ENCODE measurements at regions not wholly inside any gene's neighbourhood (a gene's known extent, or its start where the extent isn't known, plus 50 kb on each side); places are given as distances from the start of the nearest gene placed in this dataset.

DNA sequence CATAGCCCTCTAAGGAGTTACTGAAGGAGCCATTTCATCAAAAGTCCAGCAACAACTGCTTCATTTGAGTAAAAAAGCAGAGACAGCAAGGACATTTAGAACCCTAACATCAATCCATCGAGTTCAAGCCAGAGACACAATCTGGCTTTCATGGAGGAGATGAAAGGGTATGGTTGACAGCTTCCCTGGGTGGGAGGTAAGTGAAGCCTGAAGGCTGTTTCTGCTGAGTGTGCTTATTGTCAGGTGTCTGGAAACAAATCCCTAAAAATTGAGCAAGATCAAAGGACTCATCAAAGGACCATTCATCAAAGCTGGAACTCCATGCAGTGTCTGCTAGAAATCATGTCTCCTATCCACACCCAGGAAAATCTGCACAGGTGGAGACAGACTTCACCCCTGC is 104.4 kb upstream of the CCDC196 start:
- no peak for DNase-seq (ENCODE audit: extremely low read depth, low read depth)
- TF ChIP-seq, protein P1, sequence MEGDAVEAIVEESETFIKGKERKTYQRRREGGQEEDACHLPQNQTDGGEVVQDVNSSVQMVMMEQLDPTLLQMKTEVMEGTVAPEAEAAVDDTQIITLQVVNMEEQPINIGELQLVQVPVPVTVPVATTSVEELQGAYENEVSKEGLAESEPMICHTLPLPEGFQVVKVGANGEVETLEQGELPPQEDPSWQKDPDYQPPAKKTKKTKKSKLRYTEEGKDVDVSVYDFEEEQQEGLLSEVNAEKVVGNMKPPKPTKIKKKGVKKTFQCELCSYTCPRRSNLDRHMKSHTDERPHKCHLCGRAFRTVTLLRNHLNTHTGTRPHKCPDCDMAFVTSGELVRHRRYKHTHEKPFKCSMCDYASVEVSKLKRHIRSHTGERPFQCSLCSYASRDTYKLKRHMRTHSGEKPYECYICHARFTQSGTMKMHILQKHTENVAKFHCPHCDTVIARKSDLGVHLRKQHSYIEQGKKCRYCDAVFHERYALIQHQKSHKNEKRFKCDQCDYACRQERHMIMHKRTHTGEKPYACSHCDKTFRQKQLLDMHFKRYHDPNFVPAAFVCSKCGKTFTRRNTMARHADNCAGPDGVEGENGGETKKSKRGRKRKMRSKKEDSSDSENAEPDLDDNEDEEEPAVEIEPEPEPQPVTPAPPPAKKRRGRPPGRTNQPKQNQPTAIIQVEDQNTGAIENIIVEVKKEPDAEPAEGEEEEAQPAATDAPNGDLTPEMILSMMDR (IDR thresholded peaks at IDR 0.05; ENCODE audit: low read depth, low read length, missing control alignments), result no peak
- no peak overlapping the region for H3K4me3 ChIP-seq (replicated peaks; ENCODE audit: low read depth, low read length)

DNA sequence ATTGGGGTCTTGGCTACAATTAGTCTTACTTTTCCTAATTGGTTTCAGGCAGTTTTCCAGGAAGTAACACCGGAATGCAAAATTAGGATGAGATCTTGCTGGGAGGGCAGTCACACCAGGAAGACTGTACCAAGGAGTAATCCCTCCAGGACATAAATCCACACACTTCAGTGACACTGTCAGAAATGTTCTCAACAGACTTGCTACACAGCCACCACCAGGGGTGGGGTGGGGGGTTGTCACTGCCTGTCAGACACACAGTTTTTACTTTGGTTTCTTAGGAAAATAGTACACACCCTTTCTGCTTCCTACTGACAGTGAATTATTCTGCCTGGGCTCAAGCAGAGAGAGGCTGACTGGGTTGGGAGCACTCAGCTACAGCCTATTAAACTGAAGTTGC is 102.9 kb upstream of the CCDC196 start:
- TF ChIP-seq, protein P1 (IDR thresholded peaks at IDR 0.05; ENCODE audit: low read depth, low read length, missing control alignments), result no peak
- H3K4me3 ChIP-seq (replicated peaks; ENCODE audit: low read depth, low read length), result no peak overlapping the region
- no peak for DNase-seq (ENCODE audit: extremely low read depth, low read depth)

DNA sequence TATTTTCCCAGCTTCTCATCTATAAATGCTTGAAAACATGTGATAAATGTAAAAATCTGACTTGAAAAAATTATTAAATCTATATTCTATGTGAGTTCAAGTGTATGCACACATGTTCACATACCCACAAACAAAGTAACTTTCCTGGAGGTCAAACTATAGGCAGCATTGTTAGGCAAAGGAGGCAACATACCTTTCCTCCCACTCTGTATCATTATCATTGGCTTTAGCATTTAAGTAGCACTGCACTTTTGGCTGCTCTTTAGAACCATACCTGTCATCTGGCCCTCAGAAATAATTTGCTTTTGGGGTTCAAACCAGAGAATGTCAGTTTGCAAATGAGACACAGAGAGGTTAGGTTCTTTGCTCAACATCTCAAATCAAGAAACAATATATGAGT is 102.4 kb upstream of the CCDC196 start:
- H3K4me3 ChIP-seq (replicated peaks; ENCODE audit: low read depth, low read length), result no peak overlapping the region
- TF ChIP-seq, protein P1 (IDR thresholded peaks at IDR 0.05; ENCODE audit: low read depth, low read length, missing control alignments), result no peak
- DNase-seq (ENCODE audit: extremely low read depth, low read depth), result no peak

DNA sequence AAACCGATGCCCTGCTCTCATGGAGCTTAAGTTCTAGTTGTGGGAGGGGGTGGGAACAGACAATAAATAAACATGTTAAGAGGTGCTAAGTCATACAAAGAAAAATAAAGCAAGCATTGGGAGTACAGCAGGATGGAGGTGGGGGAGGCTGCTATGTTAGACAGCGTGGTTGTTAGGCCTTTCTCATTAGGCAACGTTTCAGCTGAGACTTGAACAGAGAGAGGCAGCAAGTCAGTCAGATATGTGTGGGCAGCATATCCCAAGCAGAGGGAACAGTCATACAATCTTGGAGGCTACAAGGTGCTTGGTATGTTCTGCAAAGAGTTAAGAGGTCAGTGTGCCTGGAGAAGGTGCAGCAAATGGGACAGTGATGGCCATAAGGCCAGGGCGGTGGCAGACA is 97.7 kb upstream of the CCDC196 start:
- no peak overlapping the region for H3K4me3 ChIP-seq (replicated peaks; ENCODE audit: low read depth, low read length)
- no peak for DNase-seq (ENCODE audit: extremely low read depth, low read depth)
- TF ChIP-seq, protein P1 (IDR thresholded peaks at IDR 0.05; ENCODE audit: low read depth, low read length, missing control alignments), result no peak

DNA sequence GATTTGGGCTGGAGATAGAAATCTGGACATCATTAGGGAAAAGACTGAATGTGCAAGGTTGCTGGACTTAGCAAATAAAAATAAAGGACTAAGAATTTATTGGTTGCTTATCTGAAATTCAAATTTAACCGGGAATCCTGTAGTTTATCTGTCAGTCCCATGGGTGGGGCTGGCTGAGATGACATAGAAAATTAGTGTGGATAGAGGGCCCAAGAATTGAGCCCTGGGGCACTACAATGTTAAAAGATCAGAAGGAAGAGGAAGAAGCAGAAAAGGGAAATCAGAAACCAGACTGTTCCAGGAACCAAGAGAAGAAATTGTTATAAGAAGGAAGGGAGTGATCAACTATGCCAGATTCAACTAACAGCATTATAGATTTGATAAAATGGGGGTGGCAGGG is 96.7 kb upstream of the CCDC196 start:
- TF ChIP-seq, protein P1 (IDR thresholded peaks at IDR 0.05; ENCODE audit: low read depth, low read length, missing control alignments), result no peak
- H3K4me3 ChIP-seq (replicated peaks; ENCODE audit: low read depth, low read length), result no peak overlapping the region
- no peak for DNase-seq (ENCODE audit: extremely low read depth, low read depth)

DNA sequence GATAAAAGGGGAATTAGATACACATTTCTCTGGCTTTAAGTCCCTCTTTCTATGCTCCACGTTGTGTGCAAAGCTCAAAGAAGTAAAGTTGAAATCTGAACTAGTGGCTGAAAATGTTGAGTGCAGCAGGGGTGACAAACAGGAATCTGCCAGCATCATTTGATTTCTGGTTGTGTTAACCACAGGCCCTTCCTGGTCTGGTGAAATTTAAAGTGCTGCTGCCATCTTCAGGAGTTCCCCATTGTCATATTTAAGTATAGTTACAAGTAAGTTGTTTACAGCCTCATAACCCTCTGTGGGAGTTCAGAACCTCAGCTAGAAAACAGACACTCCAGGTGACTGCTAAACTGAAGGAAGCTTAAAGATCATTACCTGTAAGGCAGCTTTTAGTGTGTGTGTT is 90.9 kb upstream of the CCDC196 start:
- TF ChIP-seq, protein P1 (IDR thresholded peaks at IDR 0.05; ENCODE audit: low read depth, low read length, missing control alignments), result no peak
- H3K4me3 ChIP-seq (replicated peaks; ENCODE audit: low read depth, low read length), result no peak overlapping the region
- no peak for DNase-seq (ENCODE audit: extremely low read depth, low read depth)

DNA sequence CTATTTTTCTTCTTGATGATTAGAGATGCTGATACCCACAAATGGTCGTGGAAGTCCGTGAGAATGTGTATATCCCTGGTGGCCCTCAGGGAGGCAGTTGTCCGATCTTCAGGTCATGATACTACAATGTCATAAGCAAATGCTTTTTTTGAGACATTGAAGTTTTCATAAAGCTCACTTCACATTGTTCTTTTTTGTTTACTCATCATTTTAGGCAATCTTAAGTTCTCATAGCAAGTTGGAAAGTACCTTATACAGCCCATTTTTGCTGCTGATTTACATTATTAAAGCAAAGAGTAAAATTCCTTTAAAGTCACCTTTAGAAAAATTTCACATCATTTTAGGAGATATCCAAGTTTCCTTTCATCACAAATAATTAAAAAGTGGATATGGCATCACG is 90.0 kb upstream of the CCDC196 start:
- no peak overlapping the region for H3K4me3 ChIP-seq (replicated peaks; ENCODE audit: low read depth, low read length)
- TF ChIP-seq, protein P1 (IDR thresholded peaks at IDR 0.05; ENCODE audit: low read depth, low read length, missing control alignments), result no peak
- no peak for DNase-seq (ENCODE audit: extremely low read depth, low read depth)

Data from HFF-Myc (cell line).